ENCODE measurements at regions not wholly inside any gene's neighbourhood (a gene's known extent, or its start where the extent isn't known, plus 50 kb on each side); places are given as distances from the start of the nearest gene placed in this dataset.

DNA sequence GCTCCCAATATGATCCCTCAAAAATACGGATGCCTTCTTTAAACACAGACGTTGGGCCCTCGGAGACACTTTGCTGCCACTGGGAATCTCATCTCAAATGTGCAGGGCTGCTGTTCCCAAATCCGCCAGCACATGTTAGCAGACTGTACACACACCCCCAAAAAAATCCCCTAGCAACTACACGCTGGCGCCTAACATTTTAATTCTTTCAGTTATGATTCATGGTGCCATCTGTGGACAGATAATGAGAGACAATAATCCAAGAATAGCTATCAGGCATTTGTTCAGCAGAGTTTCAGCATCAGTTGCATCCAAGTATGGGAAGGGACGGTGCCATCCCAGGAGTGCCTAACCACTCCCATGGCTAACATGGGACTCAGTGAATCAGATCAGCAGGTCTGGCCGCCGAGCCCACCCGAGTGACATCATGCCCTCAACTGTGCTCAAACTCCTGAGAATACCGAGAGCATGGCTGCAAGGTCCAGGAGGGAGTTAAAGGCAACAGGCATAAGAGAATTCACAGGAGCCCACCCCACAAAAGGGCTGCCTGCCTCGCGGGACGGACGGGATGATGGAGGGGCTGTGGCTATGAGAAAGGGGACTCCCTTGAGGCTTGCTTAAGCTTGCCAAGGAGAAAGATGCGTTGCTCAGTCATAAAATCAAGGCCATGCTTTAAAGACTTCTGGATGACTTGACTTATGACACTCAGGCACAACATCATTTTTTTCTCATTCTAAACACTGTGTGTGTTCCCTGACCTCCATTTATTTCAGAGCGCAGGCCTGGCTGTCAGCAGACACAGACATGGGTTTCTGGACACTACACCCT lies 337.0 kb downstream of the SHANK2 start:
- no peak for DNase-seq

GRCh38 chr11:70916351-70916750 lies 336.0 kb downstream of the SHANK2 start:
- DNase-seq: no peak

GRCh38 chr11:70918242-70918641 lies 334.1 kb downstream of the SHANK2 start:
- no peak for DNase-seq

DNA sequence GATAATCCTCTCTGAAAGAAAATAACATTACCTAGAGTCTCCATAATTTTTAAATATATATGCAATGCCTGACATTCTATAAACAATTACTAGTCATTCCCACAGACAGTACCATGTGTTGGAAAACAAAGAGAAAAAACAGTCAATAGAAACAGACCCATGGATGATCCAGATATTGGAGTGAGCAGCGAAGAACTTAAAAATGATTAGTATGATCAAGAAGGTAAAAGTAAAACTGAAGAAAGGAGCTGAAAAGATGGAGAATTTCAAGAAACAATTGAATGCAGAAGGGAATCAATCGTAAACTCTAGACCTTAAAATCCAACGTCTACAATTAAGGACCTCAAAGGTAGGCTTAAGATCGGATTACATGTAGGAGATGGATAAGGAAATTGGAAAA lies 330.6 kb downstream of the SHANK2 start:
- no peak for DNase-seq

GRCh38 chr11:70924108-70924507 lies 328.3 kb downstream of the SHANK2 start:
- no peak for DNase-seq

- no peak for DNase-seq
These were observed 327.1 kb downstream of the SHANK2 start for GRCh38 chr11:70925238-70925637.

DNA sequence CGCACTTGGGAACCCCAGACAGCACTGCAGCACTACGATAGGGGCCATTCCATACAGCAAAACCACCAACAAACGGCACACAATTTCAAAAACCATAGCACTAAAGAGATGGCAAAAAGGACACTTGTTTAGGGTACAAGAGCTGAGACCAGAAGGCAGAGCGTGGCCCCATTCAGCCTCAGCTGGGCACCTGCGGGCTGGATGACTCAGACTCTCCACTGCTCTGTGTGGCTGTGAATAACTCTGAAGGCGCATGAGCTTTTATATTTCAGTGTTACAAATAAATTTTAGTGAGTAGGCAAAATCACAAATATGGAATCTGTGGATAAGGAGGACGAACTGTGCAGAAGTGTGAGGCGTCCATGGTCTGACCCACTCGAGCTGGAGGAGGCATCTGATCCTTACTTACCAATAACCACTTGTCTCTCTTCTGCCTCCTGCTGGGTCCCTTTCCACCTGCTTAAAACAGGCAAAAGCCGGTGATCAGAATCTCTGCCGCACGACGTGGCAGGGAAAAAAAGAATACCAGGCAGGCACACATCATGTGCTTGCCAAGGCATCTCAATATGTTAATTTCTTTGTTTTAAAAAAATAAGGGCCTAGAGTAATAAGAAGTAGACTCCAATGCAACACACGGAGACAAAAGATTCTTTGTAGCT lies 325.7 kb downstream of the SHANK2 start:
- DNase-seq: no peak

DNA sequence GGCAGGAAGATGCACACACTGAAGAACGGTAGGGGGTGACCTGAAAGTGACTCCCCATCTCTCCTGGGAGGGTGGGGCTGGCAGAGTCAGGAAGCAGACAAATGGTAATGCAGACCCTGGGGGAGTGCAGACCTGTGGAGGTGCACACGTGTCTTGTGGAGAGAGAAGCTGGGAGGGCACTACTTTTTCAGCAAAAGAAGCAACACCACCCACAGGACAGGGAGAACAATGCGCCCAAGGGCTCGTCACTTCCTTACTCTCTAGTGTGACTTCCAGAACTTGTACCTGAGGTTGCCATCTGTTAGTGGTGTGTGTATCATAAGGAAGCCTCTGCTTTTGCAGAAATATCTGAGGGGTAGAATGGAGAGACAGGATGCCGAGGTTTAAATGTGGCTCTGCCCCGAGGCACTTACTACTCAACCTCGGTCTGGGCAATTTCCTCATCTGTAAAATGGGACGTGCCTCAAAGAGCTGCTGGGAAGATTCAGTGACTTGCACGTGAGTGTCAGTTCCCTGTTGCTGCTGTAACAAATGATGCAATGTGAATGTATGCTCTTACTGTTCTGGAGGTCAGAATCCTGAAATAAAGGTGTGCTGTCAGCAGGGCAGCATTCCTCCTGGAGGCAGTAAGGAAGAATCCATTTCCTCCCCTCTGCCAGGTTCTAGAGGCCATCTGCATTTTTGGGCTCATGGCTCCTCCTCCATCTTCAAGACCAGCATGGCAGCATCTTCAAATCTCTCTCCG lies 323.4 kb downstream of the SHANK2 start:
- DNase-seq: no peak

GRCh38 chr11:70930215-70930614 lies 322.2 kb downstream of the SHANK2 start:
- no peak for DNase-seq

- DNase-seq: no peak
These were observed 320.9 kb downstream of the SHANK2 start for GRCh38 chr11:70931430-70931829.

GRCh38 chr11:70933981-70934583 lies 318.3 kb downstream of the SHANK2 start:
- no peak for DNase-seq

DNA sequence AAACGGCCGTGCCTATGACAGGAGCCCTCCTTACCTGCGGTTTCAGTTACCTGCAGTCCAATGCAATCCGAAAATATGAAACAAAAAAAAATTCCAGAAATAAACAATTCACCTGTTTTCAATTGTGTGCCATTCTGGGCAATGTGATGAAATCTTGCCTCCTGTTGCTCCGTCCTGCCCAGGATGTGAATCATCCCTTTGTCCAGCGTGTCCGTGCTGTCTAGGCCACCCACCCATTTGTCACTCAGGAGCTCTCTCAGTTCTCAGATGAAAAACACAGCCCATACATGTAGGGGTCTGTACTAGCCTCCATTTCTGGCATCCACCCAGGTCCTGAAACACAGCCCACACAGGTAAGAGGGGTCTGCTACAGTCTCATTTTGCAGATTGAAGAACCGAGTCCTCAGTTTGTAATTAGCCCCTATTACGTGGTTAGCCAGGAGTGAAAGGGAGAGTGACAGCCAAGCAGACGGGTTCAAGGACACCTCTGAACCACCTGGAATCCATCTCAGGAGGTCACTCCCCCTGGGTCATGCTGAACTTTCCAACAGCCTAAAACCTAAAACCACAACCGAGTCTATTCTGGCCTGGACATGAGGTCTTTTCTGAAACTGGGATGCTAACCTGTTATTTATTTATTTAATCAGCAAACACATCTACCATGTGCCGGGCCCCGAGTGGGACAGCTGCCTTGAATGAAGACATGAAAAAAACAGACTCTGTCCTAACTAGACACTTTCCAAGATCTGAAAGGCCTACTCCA lies 317.2 kb downstream of the SHANK2 start:
- no peak for DNase-seq

DNA sequence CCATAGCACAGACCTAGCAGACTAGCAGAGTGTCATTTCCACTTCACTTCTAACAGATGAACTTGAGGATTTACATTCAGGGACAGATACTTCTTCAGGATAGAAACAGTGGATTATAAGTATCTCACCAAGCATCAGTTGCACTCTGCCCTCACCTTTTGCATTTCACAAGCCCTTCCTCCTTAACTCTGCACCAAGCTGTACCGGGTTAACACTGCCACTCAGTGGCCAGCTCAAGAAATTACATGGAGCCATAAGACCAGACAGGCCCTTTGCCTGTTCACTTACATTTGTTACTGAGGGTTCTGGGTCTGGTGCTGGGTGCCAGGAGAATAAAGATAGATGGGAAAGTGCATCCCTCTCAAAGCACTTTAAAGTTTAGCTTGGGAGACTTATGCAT lies 309.8 kb downstream of the SHANK2 start:
- peak in 1 of 2 experiments; percentile 12 for DNase-seq

- no peak for DNase-seq
These were observed 308.2 kb downstream of the SHANK2 start for GRCh38 chr11:70944141-70944540.

GRCh38 chr11:70944636-70945035 lies 307.7 kb downstream of the SHANK2 start:
- DNase-seq: no peak

DNA sequence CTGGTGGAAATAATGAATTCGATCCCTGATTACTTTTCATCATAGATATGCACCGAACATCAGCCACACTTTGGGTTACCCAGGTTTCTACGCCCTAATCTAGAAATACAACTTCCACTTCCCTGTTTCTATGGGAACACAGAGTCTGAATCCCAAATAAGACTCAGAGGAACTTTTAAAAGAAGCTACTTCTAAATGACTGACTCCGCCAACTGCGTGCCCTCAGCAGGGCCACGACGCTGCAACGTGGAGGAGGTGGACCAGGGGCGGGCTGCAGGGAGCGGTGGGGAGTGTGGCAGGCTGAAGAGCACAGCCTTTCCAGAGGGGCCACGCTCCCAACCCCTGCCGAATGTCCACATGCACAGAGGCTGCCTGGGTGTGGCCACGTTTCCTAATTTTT lies 304.0 kb downstream of the SHANK2 start:
- no peak for DNase-seq

DNA sequence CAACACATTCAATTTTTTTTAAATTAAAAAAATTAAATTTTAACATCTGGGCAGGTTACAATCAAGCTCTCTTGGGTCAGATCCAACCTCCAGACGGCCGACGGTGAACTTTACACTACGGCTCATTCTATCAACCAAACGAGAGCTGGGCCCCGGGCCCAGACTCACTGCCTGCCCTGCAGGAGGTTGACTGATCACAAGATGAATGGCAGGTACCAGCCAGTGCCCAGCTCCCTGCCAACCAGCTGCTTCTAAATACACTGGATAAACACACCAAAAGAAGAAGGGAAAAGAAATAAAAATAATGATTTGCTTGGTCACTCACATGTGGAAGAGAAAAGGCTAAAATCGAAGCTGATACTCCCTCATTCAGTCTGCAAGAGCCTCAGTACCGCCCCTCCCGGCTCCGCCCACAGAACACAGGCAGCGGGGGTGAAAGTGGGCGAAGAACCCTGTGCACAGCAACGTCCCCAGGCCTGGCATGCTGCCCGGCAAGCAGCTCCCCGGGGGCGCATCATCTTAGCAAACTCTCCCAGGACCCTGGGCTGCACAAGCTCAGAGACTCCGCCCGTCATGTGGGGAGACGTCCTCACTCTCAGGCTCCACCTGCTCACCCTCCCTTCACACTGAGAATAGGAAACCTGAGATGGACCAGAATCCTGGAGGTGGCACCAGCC lies 303.4 kb downstream of the SHANK2 start:
- DNase-seq: no peak

DNA sequence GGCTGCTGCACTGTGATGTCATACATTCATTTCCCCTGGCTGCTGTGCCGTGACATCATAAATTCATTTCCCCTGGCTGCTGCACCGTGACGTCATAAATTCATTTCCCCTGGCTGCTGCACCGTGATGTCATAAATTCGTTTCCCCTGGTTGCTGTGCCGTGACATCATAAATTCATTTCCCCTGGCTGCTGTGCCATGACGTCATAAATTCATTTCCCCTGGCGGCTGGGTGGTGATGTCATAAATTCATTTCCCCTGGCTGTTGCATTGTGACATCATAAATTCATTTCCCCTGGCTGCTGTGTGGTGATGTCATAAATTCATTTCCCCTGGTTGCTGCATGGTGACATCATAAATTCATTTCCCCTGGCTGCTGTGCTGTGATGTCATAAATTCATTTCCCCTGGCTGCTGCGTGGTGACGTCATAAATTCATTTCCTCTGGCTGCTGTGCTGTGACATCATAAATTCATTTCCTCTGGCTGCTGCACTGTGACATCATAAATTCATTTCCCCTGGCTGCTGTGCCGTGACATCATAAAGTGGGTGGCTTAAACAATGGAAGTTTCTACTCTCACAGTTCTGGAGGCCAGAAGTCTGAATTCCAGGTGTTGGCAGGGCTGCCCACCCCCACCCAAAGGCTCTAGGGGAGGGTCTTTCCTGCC lies 301.1 kb downstream of the SHANK2 start:
- DNase-seq: no peak

GRCh38 chr11:70952191-70952590 lies 300.2 kb downstream of the SHANK2 start:
- no peak for DNase-seq

DNA sequence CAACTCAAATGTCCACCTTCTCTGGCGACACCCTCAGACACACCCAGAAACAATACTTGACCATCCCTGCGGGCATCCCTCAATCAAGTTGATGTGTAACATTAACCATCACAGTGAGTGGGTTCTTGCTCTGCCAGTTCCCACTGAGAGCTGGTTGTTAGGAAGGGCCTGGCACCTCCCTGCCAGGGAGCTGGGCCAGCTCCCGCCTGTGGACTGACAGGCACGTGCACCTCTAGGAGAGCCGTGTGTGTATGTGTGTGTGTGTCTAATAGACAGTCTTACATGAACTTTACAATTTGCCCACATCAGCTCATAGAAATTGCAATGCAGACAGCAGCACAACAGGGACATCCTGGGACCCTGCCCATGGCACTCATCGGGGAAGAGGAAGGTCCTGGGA lies 298.7 kb downstream of the SHANK2 start:
- DNase-seq: no peak

DNA sequence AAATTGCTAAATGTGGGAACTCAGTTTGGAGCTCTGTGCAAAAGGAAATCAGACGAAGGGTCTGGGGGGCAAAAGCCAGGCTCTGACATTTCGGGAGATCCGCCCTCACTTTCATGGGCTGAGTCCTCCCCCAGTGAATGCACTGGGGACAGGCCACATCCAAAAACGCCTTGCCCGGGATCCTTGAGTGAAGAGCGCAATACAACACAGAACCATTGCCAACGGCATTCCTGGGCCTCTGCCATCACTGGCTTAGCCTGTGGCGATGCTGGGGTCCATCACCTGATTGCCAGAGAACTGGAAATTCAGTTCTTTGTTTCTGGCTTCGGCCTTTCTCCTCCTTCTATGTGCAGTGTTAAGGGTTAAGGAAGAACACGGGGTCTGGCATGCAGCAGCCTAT lies 297.9 kb downstream of the SHANK2 start:
- DNase-seq: no peak

Measured in SHP77 (cell line).